ENCODE measurements at regions not wholly inside any gene's neighbourhood (a gene's known extent, or its start where the extent isn't known, plus 50 kb on each side); places are given as distances from the start of the nearest gene placed in this dataset.

DNA sequence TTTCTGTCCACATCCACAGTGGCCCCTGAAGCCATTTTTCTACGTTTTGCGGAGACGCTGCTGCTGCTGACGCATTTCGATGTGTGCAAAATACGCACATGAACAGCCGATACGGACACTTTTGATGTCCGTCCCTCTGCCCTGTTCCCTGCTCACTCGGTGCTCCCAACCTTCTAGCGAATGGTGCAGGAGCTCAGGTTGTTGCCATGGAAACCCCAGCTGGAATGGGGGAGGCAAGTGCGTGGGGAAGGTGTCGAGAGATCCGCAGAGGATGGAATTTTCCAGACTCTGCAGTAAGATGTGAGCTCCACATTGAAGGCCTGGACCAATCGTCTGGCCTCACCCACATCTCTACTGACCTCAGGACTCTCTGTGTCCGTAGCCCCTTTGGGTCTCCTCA is 109.2 kb upstream of the USP29 start:
- in situ Hi-C loops (cut with MboI; ENCODE audit: low sequenced_read_pairs, unreplicated experiment) = no loop called here
- no peak for DNase-seq (ENCODE audit: low spot score)
- TF ChIP-seq, protein P1, sequence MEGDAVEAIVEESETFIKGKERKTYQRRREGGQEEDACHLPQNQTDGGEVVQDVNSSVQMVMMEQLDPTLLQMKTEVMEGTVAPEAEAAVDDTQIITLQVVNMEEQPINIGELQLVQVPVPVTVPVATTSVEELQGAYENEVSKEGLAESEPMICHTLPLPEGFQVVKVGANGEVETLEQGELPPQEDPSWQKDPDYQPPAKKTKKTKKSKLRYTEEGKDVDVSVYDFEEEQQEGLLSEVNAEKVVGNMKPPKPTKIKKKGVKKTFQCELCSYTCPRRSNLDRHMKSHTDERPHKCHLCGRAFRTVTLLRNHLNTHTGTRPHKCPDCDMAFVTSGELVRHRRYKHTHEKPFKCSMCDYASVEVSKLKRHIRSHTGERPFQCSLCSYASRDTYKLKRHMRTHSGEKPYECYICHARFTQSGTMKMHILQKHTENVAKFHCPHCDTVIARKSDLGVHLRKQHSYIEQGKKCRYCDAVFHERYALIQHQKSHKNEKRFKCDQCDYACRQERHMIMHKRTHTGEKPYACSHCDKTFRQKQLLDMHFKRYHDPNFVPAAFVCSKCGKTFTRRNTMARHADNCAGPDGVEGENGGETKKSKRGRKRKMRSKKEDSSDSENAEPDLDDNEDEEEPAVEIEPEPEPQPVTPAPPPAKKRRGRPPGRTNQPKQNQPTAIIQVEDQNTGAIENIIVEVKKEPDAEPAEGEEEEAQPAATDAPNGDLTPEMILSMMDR (IDR thresholded peaks at IDR 0.05; ENCODE audit: borderline replicate concordance, control extremely low read depth, extremely low read depth, insufficient read depth, missing control alignments) = no peak

- TF ChIP-seq, protein P1 (IDR thresholded peaks at IDR 0.05; ENCODE audit: borderline replicate concordance, control extremely low read depth, extremely low read depth, insufficient read depth, missing control alignments) = no peak
- in situ Hi-C loops (cut with MboI; ENCODE audit: low sequenced_read_pairs, unreplicated experiment) = no loop called here
- DNase-seq (ENCODE audit: low spot score) = no peak
These were observed 103.7 kb upstream of the USP29 start for GRCh38 chr19:57016076-57016475.

- in situ Hi-C loops (cut with MboI; ENCODE audit: low sequenced_read_pairs, unreplicated experiment) = no loop called here
These were observed 103.3 kb upstream of the USP29 start for GRCh38 chr19:57016491-57016890.

GRCh38 chr19:57025491-57025890 is 94.3 kb upstream of the USP29 start:
- DNase-seq (ENCODE audit: low spot score) = no peak
- TF ChIP-seq, protein P1 (IDR thresholded peaks at IDR 0.05; ENCODE audit: borderline replicate concordance, control extremely low read depth, extremely low read depth, insufficient read depth, missing control alignments) = no peak
- in situ Hi-C loops (cut with MboI; ENCODE audit: low sequenced_read_pairs, unreplicated experiment) = no loop called here

More at GRCh38 chr19:57016491-57016890, 103.3 kb upstream of the USP29 start:
- TF ChIP-seq, protein P1 (IDR thresholded peaks at IDR 0.05; ENCODE audit: borderline replicate concordance, control extremely low read depth, extremely low read depth, insufficient read depth, missing control alignments) = no peak
- no peak for DNase-seq (ENCODE audit: low spot score)

DNA sequence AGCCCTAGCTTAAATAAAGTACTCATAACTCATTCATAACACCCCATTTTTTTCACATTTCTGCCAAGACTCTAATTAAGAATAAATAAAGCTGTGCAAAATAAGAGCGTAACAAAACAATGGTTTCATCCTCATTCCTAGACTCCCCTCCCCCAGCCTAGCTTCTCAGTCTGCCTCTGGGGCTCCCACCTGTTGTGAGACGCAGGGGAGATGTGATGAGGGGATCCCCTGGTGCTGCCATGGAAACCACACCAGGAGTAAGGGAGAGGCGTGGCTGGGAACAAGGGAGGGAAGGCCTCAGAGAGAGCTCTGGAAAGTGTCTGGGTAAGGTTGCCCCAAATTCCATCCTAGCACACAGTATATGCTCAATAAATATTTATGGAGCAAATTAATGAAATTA is 93.3 kb upstream of the USP29 start:
- in situ Hi-C loops (cut with MboI; ENCODE audit: low sequenced_read_pairs, unreplicated experiment) = no loop called here
- DNase-seq (ENCODE audit: low spot score) = no peak

DNA sequence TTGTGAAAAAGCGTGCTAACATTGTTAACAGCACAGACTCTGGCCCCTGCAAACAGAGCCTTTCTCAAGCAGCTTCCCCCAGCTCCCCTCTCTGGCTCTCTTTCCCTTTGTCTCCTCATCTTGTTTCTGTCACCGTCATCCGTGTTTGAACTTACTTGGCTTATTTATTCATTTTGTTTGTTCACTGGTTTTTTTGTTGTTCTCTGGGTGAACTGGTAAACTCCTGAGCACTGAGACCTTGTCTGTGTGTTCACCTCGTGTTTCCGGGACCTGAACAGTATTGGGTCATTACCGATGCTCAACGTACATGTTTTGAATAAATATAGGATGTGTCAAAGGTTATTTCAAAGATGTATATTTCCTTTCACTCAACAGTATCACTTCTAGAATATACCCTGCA is 92.4 kb upstream of the USP29 start:
- TF ChIP-seq, protein P1 (IDR thresholded peaks at IDR 0.05; ENCODE audit: borderline replicate concordance, control extremely low read depth, extremely low read depth, insufficient read depth, missing control alignments) = no peak
- in situ Hi-C loops (cut with MboI; ENCODE audit: low sequenced_read_pairs, unreplicated experiment) = no loop called here
- no peak for DNase-seq (ENCODE audit: low spot score)

More for the DNA sequence above, 93.3 kb upstream of the USP29 start:
- TF ChIP-seq, protein P1 (IDR thresholded peaks at IDR 0.05; ENCODE audit: borderline replicate concordance, control extremely low read depth, extremely low read depth, insufficient read depth, missing control alignments) = no peak

Data from GM13976 (cell line).